ENCODE measurements at regions not wholly inside any gene's neighbourhood (a gene's known extent, or its start where the extent isn't known, plus 50 kb on each side); places are given as distances from the start of the nearest gene placed in this dataset.

GRCh38 chr5:167769846-167770413 is 521.5 kb upstream of the WWC1 start:
- H3K9me3 Mint-ChIP-seq, result peaks cover 0 to 5% (median 0%) of the 10 kb centered on the region in 11 donors
- ChIA-PET POLR2A (no interaction called here), CTCF (no interaction called here)
- no peaks in the 10 kb centered on the region for H3K36me3 ChIP-seq (ENCODE audit: control insufficient read depth in 2 of 3, insufficient read depth in 3 of 3, low read length in 3 of 3)
- DNase-seq (no peak), ATAC-seq (no peak)
- H3K4me3 ChIP-seq (ENCODE audit: low read length), result no peak overlapping the region
- H3K27me3 Mint-ChIP-seq, result peaks cover 0 to 11% (median 0%) of the 10 kb centered on the region in 5 donors
- no peak overlapping the region for H3K27ac Mint-ChIP-seq
- no peaks in the 10 kb centered on the region for H3K27me3 ChIP-seq (ENCODE audit: control insufficient read depth in 2 of 2, insufficient read depth in 2 of 2, low read length in 2 of 2)
- intact Hi-C loops (cut with micrococcal nuclease), result no loop called here
- H3K36me3 Mint-ChIP-seq, result no peaks in the 10 kb centered on the region
- H3K9me3 ChIP-seq (ENCODE audit: control insufficient read depth in 2 of 3, low read length in 3 of 3), result no peaks in the 10 kb centered on the region
- H3K4me1 Mint-ChIP-seq, result no peaks in the 10 kb centered on the region
- no peak overlapping the region for H3K4me3 Mint-ChIP-seq
- H3K4me1 ChIP-seq (ENCODE audit: control insufficient read depth in 2 of 2, insufficient read depth in 2 of 2, low read length in 2 of 2), result no peaks in the 10 kb centered on the region
- H3K27ac ChIP-seq (ENCODE audit: low read depth, low read length), result no peak overlapping the region

GRCh38 chr5:167770461-167770860 is 521.0 kb upstream of the WWC1 start:
- ChIA-PET CTCF (no interaction called here), POLR2A (no interaction called here)
- no peak overlapping the region for H3K27ac Mint-ChIP-seq
- Histone ChIP-seq H3K27me3 (ENCODE audit: control insufficient read depth in 2 of 2, insufficient read depth in 2 of 2, low read length in 2 of 2) (no peaks in the 10 kb centered on the region), H3K4me3 (ENCODE audit: low read length) (no peak overlapping the region), H3K4me1 (ENCODE audit: control insufficient read depth in 2 of 2, insufficient read depth in 2 of 2, low read length in 2 of 2) (no peaks in the 10 kb centered on the region), H3K36me3 (ENCODE audit: control insufficient read depth in 2 of 3, insufficient read depth in 3 of 3, low read length in 3 of 3) (no peaks in the 10 kb centered on the region), H3K9me3 (ENCODE audit: control insufficient read depth in 2 of 3, low read length in 3 of 3) (no peaks in the 10 kb centered on the region), H3K27ac (ENCODE audit: low read depth, low read length) (no peak overlapping the region)
- DNase-seq (no peak), ATAC-seq (no peak)
- peaks cover 0 to 8% (median 0%) of the 10 kb centered on the region in 5 donors for H3K27me3 Mint-ChIP-seq
- no peaks in the 10 kb centered on the region for H3K4me1 Mint-ChIP-seq
- intact Hi-C loops (cut with micrococcal nuclease), result no loop called here
- peaks cover 0 to 5% (median 0%) of the 10 kb centered on the region in 11 donors for H3K9me3 Mint-ChIP-seq
- H3K36me3 Mint-ChIP-seq, result no peaks in the 10 kb centered on the region
- H3K4me3 Mint-ChIP-seq, result no peak overlapping the region

DNA sequence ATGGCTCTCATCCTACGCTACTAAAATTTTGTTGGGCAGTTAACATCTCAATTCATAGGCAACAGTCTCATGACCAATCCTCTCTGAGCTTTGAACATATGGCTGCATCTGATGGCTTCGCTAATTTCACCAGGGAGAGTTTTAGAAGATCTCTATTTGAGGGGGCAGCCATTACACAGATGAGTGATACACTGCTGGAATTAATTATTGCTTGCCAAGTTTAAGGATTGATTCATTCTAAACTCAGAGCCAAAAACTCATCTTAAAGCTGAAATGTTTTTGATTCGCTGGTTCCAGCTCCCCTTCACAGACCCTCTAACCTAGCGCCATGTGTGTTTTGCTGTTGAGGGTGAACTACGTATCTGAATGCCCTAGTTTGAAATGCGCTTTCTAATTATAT is 519.9 kb upstream of the WWC1 start:
- intact Hi-C loops (cut with micrococcal nuclease), result no loop called here

GRCh38 chr5:167773668-167774301 is 517.7 kb upstream of the WWC1 start:
- ChIA-PET POLR2A (no interaction called here), CTCF (no interaction called here)
- Histone ChIP-seq H3K9me3 (ENCODE audit: control insufficient read depth in 2 of 3, low read length in 3 of 3) (no peaks in the 10 kb centered on the region), H3K36me3 (ENCODE audit: control insufficient read depth in 2 of 3, insufficient read depth in 3 of 3, low read length in 3 of 3) (no peaks in the 10 kb centered on the region), H3K4me3 (ENCODE audit: low read length) (no peak overlapping the region), H3K4me1 (ENCODE audit: control insufficient read depth in 2 of 2, insufficient read depth in 2 of 2, low read length in 2 of 2) (no peaks in the 10 kb centered on the region), H3K27me3 (ENCODE audit: control insufficient read depth in 2 of 2, insufficient read depth in 2 of 2, low read length in 2 of 2) (no peaks in the 10 kb centered on the region), H3K27ac (ENCODE audit: low read depth, low read length) (no peak overlapping the region)
- H3K36me3 Mint-ChIP-seq, result no peaks in the 10 kb centered on the region
- peaks cover 0 to 5% (median 0%) of the 10 kb centered on the region in 11 donors for H3K9me3 Mint-ChIP-seq
- no peak for ATAC-seq
- no peaks in the 10 kb centered on the region for H3K4me1 Mint-ChIP-seq
- H3K27me3 Mint-ChIP-seq, result peaks cover 0 to 6% (median 0%) of the 10 kb centered on the region in 5 donors
- intact Hi-C loops (cut with micrococcal nuclease), result no loop called here
- DNase-seq, result no peak
- no peak overlapping the region for H3K27ac Mint-ChIP-seq
- H3K4me3 Mint-ChIP-seq, result no peak overlapping the region

More for the DNA sequence above, 519.9 kb upstream of the WWC1 start:
- Histone ChIP-seq H3K27ac (ENCODE audit: low read depth, low read length) (no peak overlapping the region), H3K9me3 (ENCODE audit: control insufficient read depth in 2 of 3, low read length in 3 of 3) (no peaks in the 10 kb centered on the region), H3K4me1 (ENCODE audit: control insufficient read depth in 2 of 2, insufficient read depth in 2 of 2, low read length in 2 of 2) (no peaks in the 10 kb centered on the region), H3K27me3 (ENCODE audit: control insufficient read depth in 2 of 2, insufficient read depth in 2 of 2, low read length in 2 of 2) (no peaks in the 10 kb centered on the region), H3K36me3 (ENCODE audit: control insufficient read depth in 2 of 3, insufficient read depth in 3 of 3, low read length in 3 of 3) (no peaks in the 10 kb centered on the region), H3K4me3 (ENCODE audit: low read length) (no peak overlapping the region)
- no peak overlapping the region for H3K4me3 Mint-ChIP-seq
- H3K4me1 Mint-ChIP-seq, result no peaks in the 10 kb centered on the region
- peaks cover 0 to 3% (median 0%) of the 10 kb centered on the region in 5 donors for H3K27me3 Mint-ChIP-seq
- CTCF ChIA-PET, result no interaction called here
- no peak for ATAC-seq
- no peaks in the 10 kb centered on the region for H3K36me3 Mint-ChIP-seq
- DNase-seq, result no peak
- H3K27ac Mint-ChIP-seq, result no peak overlapping the region
- POLR2A ChIA-PET, result no interaction called here
- H3K9me3 Mint-ChIP-seq, result peaks cover 0 to 5% (median 0%) of the 10 kb centered on the region in 11 donors

DNA sequence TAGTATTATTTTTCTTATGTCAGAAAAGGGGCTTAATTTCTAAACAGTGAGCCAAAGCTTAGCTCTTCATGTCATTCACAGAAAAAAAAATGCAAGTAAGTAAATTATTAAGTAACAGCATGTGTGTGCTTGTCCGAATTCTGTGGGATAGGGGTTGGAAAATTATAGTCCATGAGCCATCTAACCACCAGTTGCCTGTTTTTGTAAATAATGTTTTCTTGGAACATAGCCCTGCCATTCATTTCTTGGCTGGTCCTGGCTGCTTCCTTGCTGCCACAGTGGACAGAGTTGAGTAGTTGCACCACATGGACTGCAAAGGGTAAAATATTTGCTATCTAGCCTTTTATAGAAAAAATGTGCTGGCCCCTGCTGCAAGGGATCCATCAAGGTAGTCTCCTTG is 513.7 kb upstream of the WWC1 start:
- H3K36me3 Mint-ChIP-seq, result no peaks in the 10 kb centered on the region
- Histone ChIP-seq H3K27ac (ENCODE audit: low read depth, low read length) (no peak overlapping the region), H3K36me3 (ENCODE audit: control insufficient read depth in 2 of 3, insufficient read depth in 3 of 3, low read length in 3 of 3) (no peaks in the 10 kb centered on the region), H3K4me3 (ENCODE audit: low read length) (no peak overlapping the region), H3K9me3 (ENCODE audit: control insufficient read depth in 2 of 3, low read length in 3 of 3) (no peaks in the 10 kb centered on the region), H3K4me1 (ENCODE audit: control insufficient read depth in 2 of 2, insufficient read depth in 2 of 2, low read length in 2 of 2) (no peaks in the 10 kb centered on the region), H3K27me3 (ENCODE audit: control insufficient read depth in 2 of 2, insufficient read depth in 2 of 2, low read length in 2 of 2) (no peaks in the 10 kb centered on the region)
- no peak overlapping the region for H3K27ac Mint-ChIP-seq
- H3K4me1 Mint-ChIP-seq, result no peaks in the 10 kb centered on the region
- no peak overlapping the region for H3K4me3 Mint-ChIP-seq
- ChIA-PET POLR2A (no interaction called here), CTCF (no interaction called here)
- intact Hi-C loops (cut with micrococcal nuclease), result no loop called here
- H3K27me3 Mint-ChIP-seq, result peaks cover 0 to 6% (median 0%) of the 10 kb centered on the region in 5 donors
- no peak for DNase-seq
- peaks cover 0 to 1% (median 0%) of the 10 kb centered on the region in 11 donors for H3K9me3 Mint-ChIP-seq
- no peak for ATAC-seq

DNA sequence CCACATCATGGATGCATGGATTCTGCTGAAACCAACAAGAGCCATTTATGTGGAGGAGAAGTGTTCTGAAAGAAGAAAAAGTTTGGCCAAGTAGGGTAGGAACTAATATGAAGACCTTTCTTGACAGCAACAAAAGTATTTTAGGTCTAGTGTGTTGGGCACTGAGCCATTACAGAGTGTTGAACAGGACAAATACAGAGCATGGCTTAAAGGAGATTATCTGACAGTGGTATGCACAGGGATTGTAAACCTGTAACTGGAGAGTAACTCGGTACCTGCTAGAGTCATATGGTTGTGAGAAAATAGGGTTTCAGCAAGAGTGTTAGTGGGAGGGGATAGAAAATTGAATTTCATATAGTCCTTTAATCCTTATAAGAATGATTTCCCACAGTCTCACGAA is 513.2 kb upstream of the WWC1 start:
- Mint-ChIP-seq H3K9me3 (peaks cover 0 to 1% (median 0%) of the 10 kb centered on the region in 11 donors), H3K27ac (no peak overlapping the region), H3K4me1 (no peaks in the 10 kb centered on the region), H3K4me3 (no peak overlapping the region), H3K27me3 (peaks cover 0 to 6% (median 0%) of the 10 kb centered on the region in 5 donors), H3K36me3 (no peaks in the 10 kb centered on the region)
- intact Hi-C loops (cut with micrococcal nuclease), result no loop called here
- POLR2A ChIA-PET, result no interaction called here
- H3K27me3 ChIP-seq (ENCODE audit: control insufficient read depth in 2 of 2, insufficient read depth in 2 of 2, low read length in 2 of 2), result no peaks in the 10 kb centered on the region
- DNase-seq (no peak), ATAC-seq (no peak)
- CTCF ChIA-PET, result no interaction called here
- H3K9me3 ChIP-seq (ENCODE audit: control insufficient read depth in 2 of 3, low read length in 3 of 3), result no peaks in the 10 kb centered on the region
- H3K36me3 ChIP-seq (ENCODE audit: control insufficient read depth in 2 of 3, insufficient read depth in 3 of 3, low read length in 3 of 3), result no peaks in the 10 kb centered on the region
- H3K27ac ChIP-seq (ENCODE audit: low read depth, low read length), result no peak overlapping the region
- no peak overlapping the region for H3K4me3 ChIP-seq (ENCODE audit: low read length)
- H3K4me1 ChIP-seq (ENCODE audit: control insufficient read depth in 2 of 2, insufficient read depth in 2 of 2, low read length in 2 of 2), result no peaks in the 10 kb centered on the region

DNA sequence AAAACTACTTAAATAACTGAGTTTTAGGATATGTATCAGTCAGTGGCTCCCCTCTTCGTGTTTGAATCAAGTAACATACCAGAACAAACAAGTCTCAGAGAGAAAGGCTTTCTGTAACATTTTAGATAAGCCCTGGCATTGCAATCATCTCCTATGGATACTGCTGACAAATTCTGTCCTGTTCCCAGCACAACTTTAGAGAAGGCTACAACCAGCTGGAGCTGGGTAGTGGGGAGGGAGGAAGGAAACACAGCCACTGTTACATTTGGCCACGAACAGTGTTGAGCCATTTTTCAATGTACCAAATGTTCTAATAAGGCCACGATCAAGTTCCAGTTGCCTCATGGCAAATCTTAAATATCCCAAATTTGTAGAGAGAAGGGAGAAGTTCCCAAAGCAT is 511.8 kb upstream of the WWC1 start:
- H3K27me3 Mint-ChIP-seq, result peaks cover 0 to 6% (median 0%) of the 10 kb centered on the region in 5 donors
- no peaks in the 10 kb centered on the region for H3K36me3 Mint-ChIP-seq
- no peak overlapping the region for H3K27ac ChIP-seq (ENCODE audit: low read depth, low read length)
- peaks cover 0 to 1% (median 0%) of the 10 kb centered on the region in 11 donors for H3K9me3 Mint-ChIP-seq
- no peak overlapping the region for H3K27ac Mint-ChIP-seq
- no peaks in the 10 kb centered on the region for H3K9me3 ChIP-seq (ENCODE audit: control insufficient read depth in 2 of 3, low read length in 3 of 3)
- ChIA-PET POLR2A (no interaction called here), CTCF (no interaction called here)
- no peak for ATAC-seq
- H3K4me1 Mint-ChIP-seq, result no peaks in the 10 kb centered on the region
- H3K4me3 Mint-ChIP-seq, result no peak overlapping the region
- no peak for DNase-seq
- H3K4me3 ChIP-seq (ENCODE audit: low read length), result no peak overlapping the region
- H3K36me3 ChIP-seq (ENCODE audit: control insufficient read depth in 2 of 3, insufficient read depth in 3 of 3, low read length in 3 of 3), result no peaks in the 10 kb centered on the region
- intact Hi-C loops (cut with micrococcal nuclease), result no loop called here
- no peaks in the 10 kb centered on the region for H3K27me3 ChIP-seq (ENCODE audit: control insufficient read depth in 2 of 2, insufficient read depth in 2 of 2, low read length in 2 of 2)
- no peaks in the 10 kb centered on the region for H3K4me1 ChIP-seq (ENCODE audit: control insufficient read depth in 2 of 2, insufficient read depth in 2 of 2, low read length in 2 of 2)

Measured in naive thymus-derived CD4-positive, alpha-beta T cell (primary cell).